NCI-H1092 (cell line): ENCODE measurements at regions not wholly inside any gene's neighbourhood (a gene's known extent, or its start where the extent isn't known, plus 50 kb on each side); places are given as distances from the start of the nearest gene placed in this dataset.
"Not testable (repeated sequence)": the region's sequence is repeated elsewhere in the genome, so short reads cannot be mapped to it uniquely, and the experiment has no call there.

Experiments used
- DNase-seq: peaks from one replicate; lab custom pipeline; 2025; lab: John Stamatoyannopoulos, UW

DNA sequence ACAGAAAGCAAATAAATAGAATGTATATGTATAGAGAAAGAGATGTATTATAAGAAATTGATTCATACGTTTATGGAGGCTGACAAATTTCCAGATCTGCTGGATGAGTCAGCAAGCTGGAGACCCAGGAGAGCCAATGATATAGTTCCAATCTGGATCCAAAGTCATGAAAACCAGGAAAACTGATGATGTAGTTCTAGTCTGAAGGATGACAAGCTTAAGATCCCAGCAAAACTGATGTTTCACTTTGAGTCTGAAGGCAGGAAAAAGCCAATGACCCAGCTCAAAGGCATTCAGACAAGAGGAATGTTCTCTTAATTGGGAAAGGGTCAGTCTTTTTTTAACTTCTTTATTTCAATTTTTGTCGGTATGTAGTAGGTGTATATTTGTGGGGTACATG lies 102.6 kb downstream of the LHFPL1 start:
- no peak for DNase-seq

DNA sequence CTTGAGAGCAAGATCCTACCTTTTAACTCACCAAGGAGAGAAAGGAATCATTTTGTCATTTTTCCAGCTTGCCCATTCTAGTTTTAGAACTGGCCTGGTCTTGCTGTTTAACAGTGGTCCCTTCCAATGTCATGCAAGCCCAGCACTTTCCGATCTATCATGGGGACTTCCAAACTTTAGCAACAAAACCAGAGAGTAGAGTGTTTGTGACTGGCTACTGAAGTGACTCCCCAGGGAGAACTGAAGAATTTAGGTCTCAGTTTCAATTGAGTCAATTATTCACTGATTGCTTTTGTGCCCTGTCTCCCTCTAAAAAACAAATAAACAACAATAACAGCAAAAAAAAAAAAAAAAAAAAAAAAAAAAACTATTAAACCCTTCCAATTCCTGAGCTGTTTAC lies 108.3 kb downstream of the LHFPL1 start:
- DNase-seq, result no peak

- no peak for DNase-seq
These were observed 123.9 kb downstream of the LHFPL1 start for GRCh38 chrX:112555831-112556230.

DNA sequence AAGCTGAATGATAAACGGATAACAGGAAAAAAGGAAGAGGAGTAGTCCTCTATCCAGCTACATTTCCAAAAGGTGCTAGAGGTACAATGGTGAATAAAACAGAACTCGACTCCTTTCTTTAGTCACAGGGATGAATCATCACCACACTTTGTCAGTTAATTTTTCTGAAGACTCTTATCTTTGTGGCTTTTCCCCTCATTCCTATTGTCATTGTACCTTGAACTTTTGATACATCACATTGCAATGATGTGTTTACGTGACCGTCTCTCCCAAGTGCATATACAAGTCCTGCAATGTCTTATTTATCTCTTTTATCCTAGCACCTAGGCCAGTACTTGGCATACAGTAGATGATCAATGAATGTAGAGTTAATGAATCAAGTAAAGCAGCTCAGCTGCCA lies 134.7 kb downstream of the LHFPL1 start:
- no peak for DNase-seq

DNA sequence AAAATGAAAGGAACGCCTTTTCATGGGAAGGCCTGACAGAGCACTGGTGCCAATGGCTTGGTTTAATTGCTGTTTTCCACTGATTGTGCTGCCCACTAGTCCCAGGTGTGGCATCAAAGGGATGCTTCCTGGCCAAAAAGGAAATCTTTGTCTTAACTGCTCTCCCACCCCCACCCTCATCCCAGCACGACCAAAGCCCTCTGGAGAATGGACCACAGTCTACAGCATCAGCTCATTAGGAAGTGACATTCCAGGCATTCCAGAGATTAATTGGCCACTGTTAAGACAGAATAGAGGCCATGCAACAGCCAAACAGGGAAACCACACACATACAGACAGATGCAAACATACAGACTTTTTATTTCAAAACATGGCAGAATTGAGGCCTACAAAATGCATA lies 143.2 kb downstream of the LHFPL1 start:
- no peak for DNase-seq

- no peak for DNase-seq
These were observed 151.8 kb downstream of the LHFPL1 start for GRCh38 chrX:112527903-112528302.

DNA sequence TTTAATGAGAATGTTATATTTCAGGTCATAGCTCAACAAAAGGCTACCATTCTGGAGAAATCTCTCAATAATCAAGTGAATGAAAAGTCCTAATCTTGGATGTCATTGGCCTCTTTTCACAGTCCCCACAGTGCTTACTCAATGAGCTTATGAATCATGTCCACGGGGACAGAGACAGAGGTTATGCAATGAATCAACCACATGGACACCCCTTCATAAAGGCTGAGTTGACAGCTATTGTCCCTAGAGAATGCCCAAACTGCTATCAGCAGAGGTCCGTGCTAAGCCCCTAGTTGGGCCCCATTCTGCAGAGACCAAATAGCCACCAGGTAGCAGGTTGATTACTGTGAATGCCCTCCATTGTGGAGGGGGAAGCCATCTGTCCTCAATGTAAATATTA lies 158.1 kb downstream of the LHFPL1 start:
- peak; percentile 18 for DNase-seq

- no peak for DNase-seq
These were observed 159.6 kb downstream of the LHFPL1 start for GRCh38 chrX:112520124-112520523.

DNA sequence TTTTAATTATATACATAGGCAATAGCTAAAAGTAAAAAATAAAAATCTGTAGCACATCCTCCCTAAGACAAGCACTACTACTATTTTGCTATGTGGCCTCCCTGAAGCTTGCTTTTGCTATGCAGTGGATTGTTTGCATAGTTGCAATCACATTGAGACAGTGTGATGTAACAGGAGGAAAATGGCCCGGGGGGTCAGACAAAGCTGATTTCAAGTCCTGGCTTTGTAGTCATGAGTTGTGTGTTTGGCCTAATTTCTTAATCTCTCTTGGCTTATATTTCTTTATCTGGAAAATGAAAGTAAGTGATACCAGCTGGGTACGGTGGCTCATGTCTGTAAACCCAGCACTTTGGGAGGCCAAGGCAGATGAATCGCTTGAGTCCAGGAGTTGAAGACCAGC lies 166.6 kb downstream of the LHFPL1 start:
- no peak for DNase-seq

GRCh38 chrX:112512509-112512908 lies 167.2 kb downstream of the LHFPL1 start:
- no peak for DNase-seq

GRCh38 chrX:112510629-112511028 lies 169.1 kb downstream of the LHFPL1 start:
- no peak for DNase-seq

DNA sequence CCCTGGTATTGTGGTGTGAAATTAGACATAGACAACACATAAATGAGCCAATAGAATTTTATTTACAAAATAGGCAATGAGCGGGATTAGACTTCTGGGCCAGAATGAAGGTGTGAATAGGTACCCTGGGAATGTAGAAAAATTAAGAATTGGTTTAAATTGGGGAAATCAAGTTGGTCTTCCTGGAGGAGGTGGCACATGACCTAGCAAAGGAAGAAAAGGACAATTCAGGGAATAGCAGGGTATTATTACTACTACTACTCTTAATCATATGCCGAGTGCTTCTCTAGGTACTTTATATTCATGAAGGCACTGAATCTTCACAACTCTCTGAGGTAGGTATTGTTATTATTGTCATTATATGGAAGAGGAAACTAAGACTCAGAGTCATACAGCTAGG lies 202.1 kb downstream of the LHFPL1 start:
- DNase-seq, result no peak

DNA sequence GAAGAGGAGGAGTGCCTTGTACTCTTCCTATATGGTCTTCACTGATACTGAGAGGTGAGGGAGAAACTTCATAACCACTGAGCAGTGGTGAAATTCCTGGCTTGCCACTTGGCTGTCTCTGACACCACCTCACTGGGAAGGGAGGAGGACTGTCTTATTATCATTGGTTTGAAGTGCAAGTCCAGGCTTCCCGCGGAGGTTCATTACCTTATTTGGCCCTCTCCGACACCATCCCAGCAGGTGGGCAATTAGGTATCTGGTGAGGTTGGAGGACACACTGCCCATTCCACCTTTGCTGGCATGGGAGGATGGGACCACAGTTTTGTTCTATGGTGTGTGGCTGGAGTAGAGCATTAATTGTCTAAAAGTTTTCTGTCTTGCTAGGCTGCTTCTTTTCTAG lies 206.1 kb downstream of the LHFPL1 start:
- no peak for DNase-seq

- no peak for DNase-seq
These were observed 209.2 kb downstream of the LHFPL1 start for GRCh38 chrX:112470551-112470950.

GRCh38 chrX:112461949-112462450 lies 217.7 kb downstream of the LHFPL1 start:
- not testable (repeated sequence) for DNase-seq

GRCh38 chrX:112457788-112458187 lies 221.9 kb downstream of the LHFPL1 start:
- no peak for DNase-seq

GRCh38 chrX:112450810-112451209 lies 228.9 kb downstream of the LHFPL1 start:
- DNase-seq, result no peak

DNA sequence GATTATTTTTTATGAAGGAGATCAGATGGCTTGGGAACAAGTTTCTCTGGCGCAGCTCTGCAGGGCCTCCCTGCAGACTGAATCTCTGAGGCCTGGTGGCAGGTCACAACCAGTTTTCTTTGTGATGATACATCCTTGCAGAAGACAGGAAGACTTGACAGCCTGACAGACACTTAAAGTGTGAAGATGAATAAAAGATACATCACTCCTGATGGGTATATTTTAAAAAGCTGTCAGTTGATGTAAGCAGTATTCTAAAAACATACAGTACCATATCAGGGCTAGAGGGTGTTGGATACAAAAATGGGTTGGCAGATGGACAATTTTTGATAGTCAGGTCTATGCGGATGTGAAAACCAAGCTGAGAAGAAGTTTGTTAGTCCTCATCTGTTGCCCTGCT lies 239.5 kb downstream of the LHFPL1 start:
- DNase-seq, result no peak

- no peak for DNase-seq
These were observed 255.6 kb downstream of the LHFPL1 start for GRCh38 chrX:112424166-112424565.

- no peak for DNase-seq
These were observed 288.4 kb downstream of the LHFPL1 start for GRCh38 chrX:112391313-112391712.

GRCh38 chrX:112381649-112382298 lies 298.0 kb downstream of the LHFPL1 start:
- DNase-seq, result not testable (repeated sequence)

DNA sequence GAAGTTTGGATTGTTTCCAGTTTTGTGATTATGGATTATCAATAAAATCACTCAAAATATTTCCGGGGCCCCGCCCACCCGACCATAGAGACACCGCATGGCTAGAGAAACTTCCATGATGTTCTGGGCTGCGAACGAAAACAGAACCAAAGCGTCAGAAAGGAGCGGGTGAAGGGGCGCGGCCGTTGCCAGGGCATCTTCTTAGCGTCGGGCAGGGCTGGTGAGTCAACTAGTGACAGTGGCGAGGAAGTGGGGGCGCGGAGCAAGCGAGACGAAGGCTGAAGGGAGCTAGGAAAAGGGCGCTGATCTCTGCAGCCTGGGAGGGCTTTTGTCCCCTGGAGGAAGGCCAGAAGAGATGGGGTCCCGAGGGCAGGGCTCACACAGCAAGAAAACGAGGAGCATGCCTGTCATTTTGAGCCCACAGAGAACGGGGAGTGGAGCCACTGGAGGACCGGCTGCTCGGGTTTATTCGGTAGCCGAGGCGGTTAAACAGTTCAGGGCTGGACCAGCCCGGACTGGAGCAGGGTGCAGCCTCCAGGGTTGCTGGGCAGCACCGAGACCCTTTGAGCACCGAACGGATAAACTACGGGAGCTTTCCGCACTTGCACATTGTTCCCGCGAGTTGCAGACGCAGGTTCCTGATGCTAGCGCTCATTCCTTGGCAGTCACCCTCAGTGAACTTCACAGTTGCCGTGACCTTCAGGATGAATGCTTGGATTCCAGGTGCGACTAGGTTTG lies 298.1 kb upstream of the TRPC5 start:
- no peak for DNase-seq

DNA sequence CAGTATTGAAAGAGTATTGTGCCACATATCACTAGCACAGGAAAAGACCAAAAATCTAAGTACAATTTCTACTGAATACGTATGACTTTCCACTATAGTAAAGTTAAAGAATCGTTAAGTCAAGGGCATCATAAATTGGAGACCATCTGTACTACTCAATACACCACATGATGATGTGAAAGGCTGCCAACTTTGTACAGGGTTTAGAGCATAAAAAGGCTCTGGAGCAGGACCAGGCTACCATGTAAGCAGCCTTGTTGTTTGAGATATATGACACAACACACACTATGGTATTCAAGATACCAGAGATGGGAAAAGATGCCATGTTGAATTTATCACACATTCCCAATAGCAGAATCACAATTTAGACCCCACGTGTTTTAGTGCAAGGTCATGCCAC lies 294.9 kb upstream of the TRPC5 start:
- no peak for DNase-seq

GRCh38 chrX:112368371-112368770 lies 285.8 kb upstream of the TRPC5 start:
- no peak for DNase-seq
